Endothelial cell of umbilical vein (primary cell): ENCODE measurements at regions not wholly inside any gene's neighbourhood (a gene's known extent, or its start where the extent isn't known, plus 50 kb on each side); places are given as distances from the start of the nearest gene placed in this dataset.
A peak's percentile ranks its signal among the peaks of the same experiment; 100 is the strongest.

Experiments
- BruUV-seq: library from RNA; stranded (reverse); fragments of 400-500 nt; replicated peaks from 2 replicates; lab custom pipeline; 2021; lab: Mats Ljungman, UMichigan
- CTCF ChIA-PET: fragments of 300-600, 350-600 bp; sonication (Branson Sonifier 250); formaldehyde crosslinking; loops from one replicate; lab custom pipeline; 2021; ENCODE audit warnings: antibody characterized with exemption, inconsistent platforms; lab: Charles Lee
- POLR2A ChIA-PET: fragments of 300-600, 350-600 bp; sonication (Branson Sonifier 250); formaldehyde crosslinking; loops from one replicate; lab custom pipeline; 2021; ENCODE audit warnings: antibody characterized with exemption, inconsistent platforms; lab: Charles Lee
- DNase-seq: peaks from one replicate; pipeline ENCODE4 v3.0.0-alpha.2; 2011; ENCODE audit warnings: low read depth, low spot score
- FAIRE-seq: peaks from 2 replicates; lab custom pipeline; 2011; peaks lifted over from hg19 to GRCh38; lab: Jason Lieb, UNC
- H2AFZ ChIP-seq: 2 replicates; pipeline ENCODE4 v1.6.0; 2012; ENCODE audit warnings: low read depth, low read length, control low read depth, inconsistent platforms
- H3K27ac ChIP-seq: 2 replicates; pipeline ENCODE4 v1.5.1; 2011; ENCODE audit warnings: low read depth, mild to moderate bottlenecking, control low read depth, low read length, moderate library complexity; ENCODE audit not compliant: insufficient read depth
- H3K27me3 ChIP-seq, 2 experiments: 2 replicates each; pipeline versions ENCODE4 v1.6.0 to v1.6.1; 2011; ENCODE audit warnings: low read length in 2 of 2, mixed read lengths in 1 of 2; ENCODE audit not compliant: control insufficient read depth in 2 of 2, insufficient read depth in 2 of 2
- H3K36me3 ChIP-seq, 2 experiments: 2 replicates in 1 of 2; 3 replicates in 1 of 2; pipeline ENCODE4 v1.5.1; 2011; ENCODE audit warnings: low read length in 2 of 2, mild to moderate bottlenecking in 1 of 2, moderate library complexity in 1 of 2; ENCODE audit not compliant: control insufficient read depth in 2 of 2, insufficient read depth in 2 of 2; ENCODE audit errors: extremely low read depth in 1 of 2
- H3K4me1 ChIP-seq: 3 replicates; pipeline ENCODE4 v1.5.1; 2011; ENCODE audit warnings: mild to moderate bottlenecking, low read length; ENCODE audit not compliant: control insufficient read depth, insufficient read depth; ENCODE audit errors: extremely low read depth
- H3K4me2 ChIP-seq: 2 replicates; pipeline ENCODE4 v1.6.1; 2011; ENCODE audit warnings: low read length, control low read depth, mixed read lengths; ENCODE audit not compliant: insufficient read depth
- H3K4me3 ChIP-seq, 3 experiments: fragments of 200-600 bp in 1 of 3; sonication (generic), shearing (Covaris generic) in 1 of 3; replicated peaks in 1 of 3; 2 replicates each; pipeline ENCODE4 v1.5.1; 2011 to 2016; ENCODE audit warnings: control low read depth in 3 of 3, low read length in 3 of 3, mild to moderate bottlenecking in 2 of 3, inconsistent platforms in 1 of 3, low read depth in 1 of 3, moderate library complexity in 1 of 3; ENCODE audit not compliant: insufficient read depth in 1 of 3
- H3K79me2 ChIP-seq: 2 replicates; pipeline ENCODE4 v1.6.0; 2012; ENCODE audit warnings: low read length, inconsistent platforms; ENCODE audit not compliant: control insufficient read depth, insufficient read depth
- H3K9ac ChIP-seq: replicated peaks from 2 replicates; pipeline ENCODE3; 2011; ENCODE audit warnings: low read length, control low read depth; ENCODE audit not compliant: insufficient read depth; ENCODE audit errors: extremely low read depth
- H3K9me1 ChIP-seq: replicated peaks from 3 replicates; pipeline ENCODE4 v1.6.0; 2011; ENCODE audit warnings: mild to moderate bottlenecking, low read length; ENCODE audit not compliant: control insufficient read depth, insufficient read depth; ENCODE audit errors: extremely low read depth
- H3K9me3 ChIP-seq: replicated peaks from 2 replicates; pipeline ENCODE4 v1.5.1; 2012; ENCODE audit warnings: low read length, inconsistent platforms; ENCODE audit not compliant: control insufficient read depth, insufficient read depth
- H4K20me1 ChIP-seq: replicated peaks from 2 replicates; pipeline ENCODE3; 2011; ENCODE audit warnings: mild to moderate bottlenecking, low read length; ENCODE audit not compliant: control insufficient read depth, insufficient read depth; ENCODE audit errors: extremely low read depth
- CTCF ChIP-seq, 2 donors: IDR thresholded peaks; 1 replicate in 1 of 2; 2 replicates in 1 of 2; pipeline ENCODE4 v1.5.1; 2011; ENCODE audit warnings: low read length in 2 of 2, mild to moderate bottlenecking in 2 of 2, moderate library complexity in 2 of 2, control low read depth in 1 of 2, inconsistent platforms in 1 of 2, low read depth in 1 of 2; ENCODE audit not compliant: insufficient read depth in 1 of 2; ENCODE audit errors: extremely low read depth in 1 of 2
- EZH2 ChIP-seq: IDR thresholded peaks from 2 replicates; pipeline ENCODE4 v1.6.1; 2012; ENCODE audit warnings: borderline replicate concordance, low read depth, mild to moderate bottlenecking, moderate library complexity, low read length, inconsistent platforms; ENCODE audit not compliant: severe bottlenecking
- JUN ChIP-seq: IDR thresholded peaks from 2 replicates; pipeline ENCODE4 v1.6.1; 2011; ENCODE audit warnings: borderline replicate concordance, low read depth; ENCODE audit not compliant: insufficient read length, insufficient read depth
- MAX ChIP-seq: IDR thresholded peaks from 2 replicates; pipeline ENCODE4 v1.6.1; 2011; ENCODE audit not compliant: insufficient read depth, insufficient read length
- MYC ChIP-seq: IDR thresholded peaks from one replicate; pipeline ENCODE4 v1.6.1; 2011; ENCODE audit warnings: mild to moderate bottlenecking, low read depth, low read length
- POLR2AphosphoS5 ChIP-seq: IDR thresholded peaks from 2 replicates; pipeline ENCODE4 v1.6.1; 2012; ENCODE audit warnings: low read depth, mild to moderate bottlenecking, control low read depth, low read length, moderate library complexity; ENCODE audit not compliant: insufficient read depth
- dilution Hi-C: fragments of 300-500 bp; cut with MboI; formaldehyde crosslinking; loops from one replicate; pipeline ENCODE4 v1.15.0; 2019; ENCODE audit warnings: low sequenced_read_pairs; ENCODE audit not compliant: extremely low pct_ligation_motif_present
- intact Hi-C: fragments of 100-400 bp; cut with micrococcal nuclease; formaldehyde crosslinking; loops from one replicate; pipeline ENCODE4 v1.10.0; 2022

GRCh38 chr9:107422189-107423185, 67.1 kb downstream of the KLF4 start:
- ChIA-PET CTCF (interaction anchor here (0.6 to 3.4 kb wide), 16 partner anchors 9 to 1977 kb away, joined by 3 to 23 read pairs (median 4); no protein-coding TSS in a partner anchor), POLR2A (no interaction called here)
- Histone ChIP-seq H3K36me3 (no peaks in the 10 kb centered on the region), H3K9ac (no peak overlapping the region), H3K4me2 (no peak overlapping the region), H3K9me3 (no peaks in the 10 kb centered on the region), H3K27me3 (no peaks in the 10 kb centered on the region), H2AFZ (no peak overlapping the region), H3K4me1 (peaks cover 4% of the 10 kb centered on the region), H3K79me2 (no peaks in the 10 kb centered on the region), H3K4me3 (no peak overlapping the region), H3K9me1 (no peaks in the 10 kb centered on the region), H3K27ac (no peak overlapping the region), H4K20me1 (no peaks in the 10 kb centered on the region)
- DNase-seq, result peak; percentile 58
- peak; percentile 62 for FAIRE-seq
- BruUV-seq, result no TSS peak
- intact Hi-C loops, result loop anchor here (1.0 kb wide), 3 partner anchors 65 to 1339 kb away; no protein-coding TSS in a partner anchor
- TF ChIP-seq EZH2 (no peak), MYC (no peak), POLR2AphosphoS5 (no peak), MAX (peak; percentile 69), CTCF (IDR thresholded peaks at IDR 0.05; ENCODE audit: extremely low read depth in 1 of 2, insufficient read depth in 1 of 2, low read depth in 1 of 2, low read length in 2 of 2) (peak; percentile 49 to 73), JUN (no peak)
- dilution Hi-C loops, result no loop called here
